GM10266 (cell line): ENCODE measurements at regions not wholly inside any gene's neighbourhood (a gene's known extent, or its start where the extent isn't known, plus 50 kb on each side); places are given as distances from the start of the nearest gene placed in this dataset.

Source experiments
- DNase-seq: peaks from one replicate; pipeline ENCODE4 v3.0.0; 2012; ENCODE audit errors: extremely low spot score
- CTCF ChIP-seq: IDR thresholded peaks from 2 replicates; pipeline ENCODE4 v1.5.1; 2012; ENCODE audit warnings: mild to moderate bottlenecking, low read depth; ENCODE audit not compliant: control insufficient read depth, insufficient read depth; ENCODE audit errors: missing control alignments

- no peak for TF ChIP-seq CTCF
These were observed 159.6 kb downstream of the TRIM27 start for GRCh38 chr6:28764014-28764723.

DNA sequence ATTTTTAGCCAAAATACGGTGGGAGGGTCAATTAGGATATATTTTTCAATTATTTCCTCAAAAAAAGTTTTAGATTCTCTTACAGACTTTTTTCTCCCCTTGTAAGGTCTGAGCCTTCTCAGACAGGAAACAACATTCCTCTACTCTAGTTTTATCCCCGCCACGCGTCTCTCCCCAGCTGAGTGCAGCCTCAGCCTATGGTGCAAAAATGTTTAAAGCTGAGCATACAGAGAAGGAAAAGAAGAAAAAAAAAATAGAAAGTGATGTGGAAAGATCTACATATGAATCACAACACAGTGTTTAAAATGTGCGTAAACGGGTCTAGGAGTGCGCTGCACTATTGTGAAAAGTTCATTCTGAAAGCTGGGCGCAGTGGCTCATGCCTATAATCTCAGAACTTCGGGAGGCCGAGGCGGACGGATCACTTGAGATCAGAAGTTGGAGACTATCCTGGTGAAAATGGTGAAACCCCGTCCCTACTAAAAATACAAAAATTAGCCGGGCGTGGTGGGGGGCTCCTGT lies 159.0 kb downstream of the TRIM27 start:
- TF ChIP-seq CTCF, result no peak

More at GRCh38 chr6:28764014-28764723, 159.6 kb downstream of the TRIM27 start:
- no peak for DNase-seq

GRCh38 chr6:28765978-28766351 lies 157.8 kb downstream of the TRIM27 start:
- DNase-seq, result no peak
- no peak for TF ChIP-seq CTCF

More for the DNA sequence above, 159.0 kb downstream of the TRIM27 start:
- DNase-seq, result no peak

GRCh38 chr6:28766426-28766825 lies 157.4 kb downstream of the TRIM27 start:
- no peak for DNase-seq
- no peak for TF ChIP-seq CTCF

DNA sequence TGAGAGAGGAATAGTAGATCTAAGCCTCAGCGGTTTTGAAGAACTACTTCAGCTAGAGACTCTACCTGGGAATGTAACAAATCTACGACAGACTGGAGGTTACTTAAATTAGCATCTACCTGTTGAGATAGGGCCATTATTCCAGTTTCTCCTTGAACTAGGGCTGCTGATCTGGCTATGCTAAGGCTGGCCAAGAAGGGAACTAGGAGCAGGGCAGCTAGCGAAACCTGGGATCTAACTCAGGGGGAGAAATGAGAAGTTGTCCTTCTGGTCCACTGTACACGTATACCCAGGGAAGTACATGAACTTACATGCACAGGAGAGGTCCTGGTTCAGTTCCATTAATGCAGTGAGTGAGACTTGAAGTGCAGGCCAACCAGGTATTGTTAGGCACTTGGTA lies 156.7 kb downstream of the TRIM27 start:
- TF ChIP-seq CTCF, result no peak
- no peak for DNase-seq

GRCh38 chr6:28767691-28768090 lies 156.1 kb downstream of the TRIM27 start:
- no peak for DNase-seq
- no peak for TF ChIP-seq CTCF

DNA sequence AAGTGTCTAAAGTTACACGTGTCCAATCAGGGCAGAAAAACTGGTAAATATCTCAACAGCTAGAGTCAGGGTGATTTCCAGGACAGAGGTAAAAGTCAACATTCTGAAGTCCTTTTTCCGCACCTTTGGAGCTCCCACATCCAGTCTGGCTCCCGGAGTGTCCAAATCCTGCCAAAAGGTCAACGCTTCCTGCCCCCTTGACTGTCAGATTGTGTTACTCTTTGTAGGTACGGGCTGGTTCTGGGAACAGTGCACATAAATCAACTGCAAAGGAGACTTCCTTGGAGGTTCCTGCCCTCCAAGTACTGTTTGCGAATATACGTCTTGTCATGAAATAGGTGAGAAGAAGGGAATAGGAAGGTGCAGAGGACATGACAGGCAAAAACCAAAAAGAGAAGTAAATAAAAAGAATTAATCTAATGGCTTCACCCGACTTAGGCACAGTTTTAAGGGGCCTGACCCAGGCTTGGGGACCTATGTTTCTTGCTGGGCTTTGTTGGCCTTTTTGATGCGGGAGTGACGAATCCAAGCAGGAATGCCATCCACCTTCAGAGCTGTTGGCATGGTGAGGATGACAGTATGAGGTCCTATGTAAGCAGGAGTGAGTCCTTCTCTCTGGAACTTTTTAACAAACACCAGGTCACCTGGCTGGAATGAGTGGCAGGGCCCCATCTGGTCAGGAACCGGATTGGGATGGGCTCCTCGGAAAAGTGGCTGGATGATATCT lies 155.4 kb downstream of the TRIM27 start:
- no peak for DNase-seq
- no peak for TF ChIP-seq CTCF
